Calu3 (cell line): ENCODE measurements at regions not wholly inside any gene's neighbourhood (a gene's known extent, or its start where the extent isn't known, plus 50 kb on each side); places are given as distances from the start of the nearest gene placed in this dataset.

Source experiments
- BruUV-seq: library from RNA; stranded (reverse); fragments of 400-500 nt; replicated peaks from 2 replicates; lab custom pipeline; 2021; lab: Mats Ljungman, UMichigan
- CTCF ChIA-PET: fragments of 300-600 bp; sonication (Branson Sonifier 250); formaldehyde crosslinking; loops from one replicate; lab custom pipeline; 2022; ENCODE audit warnings: antibody characterized with exemption; lab: Charles Lee
- DNase-seq: peaks from one replicate; pipeline ENCODE4 v3.0.0; 2022
- H3K27ac Mint-ChIP-seq: one replicate; pipeline ENCODE4 v1.8.0; 2022; ENCODE audit warnings: mixed read lengths; ENCODE audit not compliant: unreplicated experiment
- H3K27me3 Mint-ChIP-seq: one replicate; pipeline ENCODE4 v1.8.0; 2022; ENCODE audit warnings: mixed read lengths; ENCODE audit not compliant: unreplicated experiment
- H3K36me3 Mint-ChIP-seq: one replicate; pipeline ENCODE4 v1.8.0; 2022; ENCODE audit warnings: mild to moderate bottlenecking, moderate library complexity, mixed read lengths; ENCODE audit not compliant: insufficient read depth, unreplicated experiment
- H3K4me1 Mint-ChIP-seq: one replicate; pipeline ENCODE4 v1.8.0; 2022; ENCODE audit warnings: mild to moderate bottlenecking, low read depth, mixed read lengths; ENCODE audit not compliant: unreplicated experiment
- H3K4me3 Mint-ChIP-seq: one replicate; pipeline ENCODE4 v1.8.0; 2022; ENCODE audit warnings: mild to moderate bottlenecking, low read depth, moderate library complexity, mixed read lengths; ENCODE audit not compliant: unreplicated experiment
- H3K9me3 Mint-ChIP-seq: one replicate; pipeline ENCODE4 v1.8.0; 2022; ENCODE audit warnings: low read depth, mixed read lengths; ENCODE audit not compliant: unreplicated experiment
- CTCF ChIP-seq: fragments of 200-600 bp; IDR thresholded peaks from one replicate; pipeline ENCODE4 v1.8.0; 2022; ENCODE audit warnings: antibody characterized with exemption; ENCODE audit not compliant: unreplicated experiment
- intact Hi-C: fragments of 100-400 bp; cut with micrococcal nuclease; formaldehyde crosslinking; loops from one replicate; pipeline ENCODE4 v1.10.0; 2022; ENCODE audit not compliant: unreplicated experiment

- no peak for TF ChIP-seq CTCF
- CTCF ChIA-PET, result no interaction called here
- intact Hi-C loops, result no loop called here
- Mint-ChIP-seq H3K27me3 (no peaks in the 10 kb centered on the region), H3K36me3 (no peaks in the 10 kb centered on the region), H3K27ac (no peak overlapping the region), H3K9me3 (peaks cover 8% of the 10 kb centered on the region), H3K4me3 (no peak overlapping the region), H3K4me1 (peaks cover 7% of the 10 kb centered on the region)
- no peak for DNase-seq
- no TSS peak for BruUV-seq
Measured at GRCh38 chr5:165620394-165620793, 2115.0 kb downstream of the MAT2B start.

- peak overlapping the region; percentile 8 for H3K4me3 Mint-ChIP-seq
- CTCF ChIA-PET, result no interaction called here
- intact Hi-C loops, result no loop called here
- no peak for TF ChIP-seq CTCF
- H3K36me3 Mint-ChIP-seq, result peaks cover 4% of the 10 kb centered on the region
- BruUV-seq, result no TSS peak
- peaks cover 16% of the 10 kb centered on the region for H3K4me1 Mint-ChIP-seq
- no peaks in the 10 kb centered on the region for H3K27me3 Mint-ChIP-seq
- DNase-seq, result no peak
- no peak overlapping the region for H3K27ac Mint-ChIP-seq
- H3K9me3 Mint-ChIP-seq, result peaks cover 9% of the 10 kb centered on the region
Measured at GRCh38 chr5:165622864-165623536, 2117.6 kb downstream of the MAT2B start.

- H3K4me3 Mint-ChIP-seq, result no peak overlapping the region
- no peaks in the 10 kb centered on the region for H3K27me3 Mint-ChIP-seq
- CTCF ChIA-PET, result no interaction called here
- TF ChIP-seq CTCF, result no peak
- peaks cover 18% of the 10 kb centered on the region for H3K4me1 Mint-ChIP-seq
- intact Hi-C loops, result no loop called here
- no peak overlapping the region for H3K27ac Mint-ChIP-seq
- no TSS peak for BruUV-seq
- peaks cover 4% of the 10 kb centered on the region for H3K36me3 Mint-ChIP-seq
- H3K9me3 Mint-ChIP-seq, result peaks cover 9% of the 10 kb centered on the region
- no peak for DNase-seq
Measured at GRCh38 chr5:165624166-165624946, 2118.9 kb downstream of the MAT2B start.

- Mint-ChIP-seq H3K27me3 (no peaks in the 10 kb centered on the region), H3K36me3 (peaks cover 4% of the 10 kb centered on the region), H3K9me3 (peaks cover 5% of the 10 kb centered on the region), H3K27ac (no peak overlapping the region), H3K4me3 (no peak overlapping the region), H3K4me1 (peaks cover 18% of the 10 kb centered on the region)
- intact Hi-C loops, result no loop called here
- TF ChIP-seq CTCF, result no peak
- DNase-seq, result no peak
- CTCF ChIA-PET, result interaction anchor here (0.7 kb wide), 1 partner anchor 70 kb away, joined by 8 read pairs; no protein-coding TSS in a partner anchor
- BruUV-seq, result no TSS peak
Measured at GRCh38 chr5:165626161-165626560, 2120.7 kb downstream of the MAT2B start.
